AG09309 (cell line): ENCODE measurements at regions not wholly inside any gene's neighbourhood (a gene's known extent, or its start where the extent isn't known, plus 50 kb on each side); places are given as distances from the start of the nearest gene placed in this dataset.

Source experiments
- DNase-seq: peaks from one replicate; pipeline ENCODE4 v3.0.0-alpha.2; 2010; ENCODE audit warnings: low read depth
- H3K4me3 ChIP-seq: 2 replicates; pipeline ENCODE4 v1.5.1; 2011; ENCODE audit warnings: mild to moderate bottlenecking, low read depth, low read length, moderate library complexity; ENCODE audit not compliant: control insufficient read depth
- TF ChIP-seq, protein P1 (sequence below): IDR thresholded peaks from 2 replicates; pipeline ENCODE4 v1.5.1; 2011; ENCODE audit warnings: mild to moderate bottlenecking, low read depth, low read length, inconsistent platforms; ENCODE audit not compliant: insufficient read depth, control insufficient read depth; ENCODE audit errors: missing control alignments

DNA sequence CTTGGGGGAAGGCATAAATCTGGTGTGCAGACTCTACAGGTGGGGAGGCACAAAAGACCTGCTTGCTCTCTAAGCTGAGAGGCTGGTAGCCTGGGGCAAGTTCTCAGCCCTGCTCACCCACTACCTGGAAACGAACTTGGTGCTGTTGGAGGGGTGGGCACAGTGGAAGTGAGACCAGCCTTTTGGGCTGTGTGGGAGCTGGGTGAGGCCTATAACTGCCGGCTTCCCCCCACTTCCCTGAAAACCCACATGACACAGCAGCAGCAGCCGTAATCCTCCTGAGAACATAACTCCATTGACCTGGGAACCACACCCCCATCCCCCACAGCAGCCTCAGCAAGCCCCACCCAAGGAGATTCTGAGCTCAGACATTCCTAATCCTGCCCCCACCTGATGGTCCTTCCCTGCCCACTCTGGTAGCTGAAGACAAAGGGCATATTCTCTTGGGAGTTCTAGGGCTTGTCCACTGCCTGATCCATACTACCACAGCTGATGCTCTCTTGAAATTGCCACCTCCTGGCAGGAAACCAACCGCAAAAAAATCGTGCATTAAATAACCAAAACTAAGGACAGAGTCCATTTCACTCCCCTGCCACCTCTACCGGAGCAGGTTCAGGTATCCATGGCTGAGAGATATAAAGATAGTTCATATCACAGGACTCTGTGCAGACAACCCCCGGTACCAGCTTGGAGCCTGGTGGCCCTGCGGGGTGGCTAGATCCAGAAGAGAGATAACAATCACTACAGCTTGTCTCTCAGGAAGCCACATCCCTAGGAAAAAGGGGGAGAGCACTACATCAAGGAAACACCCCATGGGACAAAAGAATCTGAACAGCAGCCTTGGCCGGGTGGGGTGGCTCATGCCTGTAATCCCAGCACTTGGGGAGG is 178.1 kb downstream of the NDUFA10 start:
- H3K4me3 ChIP-seq = no peak overlapping the region
- TF ChIP-seq, protein P1, sequence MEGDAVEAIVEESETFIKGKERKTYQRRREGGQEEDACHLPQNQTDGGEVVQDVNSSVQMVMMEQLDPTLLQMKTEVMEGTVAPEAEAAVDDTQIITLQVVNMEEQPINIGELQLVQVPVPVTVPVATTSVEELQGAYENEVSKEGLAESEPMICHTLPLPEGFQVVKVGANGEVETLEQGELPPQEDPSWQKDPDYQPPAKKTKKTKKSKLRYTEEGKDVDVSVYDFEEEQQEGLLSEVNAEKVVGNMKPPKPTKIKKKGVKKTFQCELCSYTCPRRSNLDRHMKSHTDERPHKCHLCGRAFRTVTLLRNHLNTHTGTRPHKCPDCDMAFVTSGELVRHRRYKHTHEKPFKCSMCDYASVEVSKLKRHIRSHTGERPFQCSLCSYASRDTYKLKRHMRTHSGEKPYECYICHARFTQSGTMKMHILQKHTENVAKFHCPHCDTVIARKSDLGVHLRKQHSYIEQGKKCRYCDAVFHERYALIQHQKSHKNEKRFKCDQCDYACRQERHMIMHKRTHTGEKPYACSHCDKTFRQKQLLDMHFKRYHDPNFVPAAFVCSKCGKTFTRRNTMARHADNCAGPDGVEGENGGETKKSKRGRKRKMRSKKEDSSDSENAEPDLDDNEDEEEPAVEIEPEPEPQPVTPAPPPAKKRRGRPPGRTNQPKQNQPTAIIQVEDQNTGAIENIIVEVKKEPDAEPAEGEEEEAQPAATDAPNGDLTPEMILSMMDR = no peak
- DNase-seq = no peak

DNA sequence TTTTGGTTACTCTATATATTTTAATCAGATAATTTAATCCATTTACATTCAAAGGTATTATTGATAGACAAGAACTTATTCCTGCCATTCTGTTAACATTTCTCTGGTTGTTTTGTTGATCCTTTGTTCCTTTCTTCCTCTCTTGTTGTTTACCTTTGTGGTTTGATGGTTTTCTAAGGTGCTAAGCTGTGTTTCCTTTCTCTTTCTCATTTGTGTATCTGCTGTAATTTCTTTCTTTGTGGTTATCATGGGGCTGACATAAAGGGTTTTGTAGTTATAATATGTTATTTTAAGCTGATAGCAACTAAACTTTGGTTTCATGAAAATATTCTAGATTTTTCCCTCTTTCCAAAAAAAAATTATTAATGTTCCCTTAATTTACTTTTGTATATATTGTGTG is 179.2 kb downstream of the NDUFA10 start:
- no peak overlapping the region for H3K4me3 ChIP-seq
- TF ChIP-seq, protein P1 = no peak
- DNase-seq = no peak

DNA sequence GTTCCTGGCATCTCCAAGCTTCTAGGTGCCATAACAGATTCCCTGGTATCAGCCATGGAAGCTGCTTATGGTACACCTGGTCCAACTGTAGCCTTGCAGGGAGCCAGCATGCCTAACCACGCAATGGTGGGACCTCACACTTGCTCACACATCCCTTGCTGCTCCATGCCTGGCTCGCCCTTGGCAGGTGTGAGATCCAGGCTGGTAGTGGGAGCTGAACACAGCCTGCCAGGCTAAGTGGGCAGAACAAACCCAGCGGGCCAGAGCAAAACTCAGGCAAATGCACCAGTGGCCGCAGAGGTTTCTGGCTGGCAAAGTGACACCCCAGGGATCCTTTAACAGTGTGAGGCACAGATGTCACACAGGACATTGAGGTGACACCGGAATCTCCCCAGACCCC is 185.8 kb downstream of the NDUFA10 start:
- no peak overlapping the region for H3K4me3 ChIP-seq
- TF ChIP-seq, protein P1 = no peak
- DNase-seq = no peak

DNA sequence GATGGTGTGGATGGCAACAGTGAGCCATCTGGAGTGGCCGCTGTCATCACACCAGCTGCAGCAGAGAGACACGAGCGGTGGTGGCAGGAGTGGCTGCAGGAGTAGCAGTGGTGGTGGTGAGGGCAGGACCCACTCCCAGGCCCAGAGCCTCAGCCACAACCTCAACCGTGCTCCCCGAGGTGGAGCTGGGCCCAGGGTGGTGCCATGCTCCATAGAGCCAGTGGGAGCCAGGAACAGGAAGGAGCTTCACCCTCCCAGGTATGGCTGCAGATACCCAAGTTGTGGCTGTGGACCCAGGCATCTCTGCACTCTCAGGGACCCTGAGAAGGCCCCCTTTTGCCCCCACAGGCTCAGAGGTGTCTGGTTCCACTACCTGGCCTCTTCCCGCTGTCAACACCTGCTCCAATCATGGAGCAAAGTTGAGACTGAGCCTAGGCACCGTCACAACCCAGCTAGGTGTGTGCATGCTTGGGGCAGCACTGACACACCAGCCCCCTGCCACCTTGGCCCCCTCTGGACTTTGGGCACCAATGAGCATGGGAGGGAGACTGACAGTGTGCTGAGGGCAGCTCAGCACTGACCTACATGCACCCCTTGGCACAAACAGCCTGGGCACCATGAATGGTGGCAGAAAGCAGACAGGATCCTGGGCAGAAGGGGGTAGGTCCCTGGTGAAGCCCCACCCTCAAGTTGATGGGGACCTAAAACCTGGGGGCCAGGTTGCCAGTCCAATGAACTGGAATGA is 188.9 kb downstream of the NDUFA10 start:
- no peak overlapping the region for H3K4me3 ChIP-seq
- no peak for DNase-seq
- TF ChIP-seq, protein P1 = no peak

DNA sequence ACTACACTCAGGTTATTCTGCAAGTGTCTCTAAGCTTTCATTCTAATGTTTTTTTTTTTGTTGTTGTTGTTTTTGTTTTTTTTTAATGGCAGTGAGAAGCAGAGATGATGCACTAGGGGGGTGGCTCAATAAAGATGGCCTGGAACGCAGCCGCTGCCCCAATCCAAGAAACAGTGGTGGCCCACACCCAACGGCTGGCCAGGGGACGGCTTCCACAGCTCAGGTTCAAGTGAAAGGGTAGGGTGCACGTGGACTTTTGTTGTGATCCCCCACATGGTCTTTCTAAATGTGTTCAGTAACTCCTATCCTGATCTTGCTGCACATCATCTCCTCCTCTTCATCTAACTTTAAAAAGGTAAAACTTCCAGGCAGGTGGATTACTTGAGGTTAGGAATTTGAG is 190.1 kb downstream of the NDUFA10 start:
- DNase-seq = no peak
- TF ChIP-seq, protein P1 = no peak
- H3K4me3 ChIP-seq = no peak overlapping the region

DNA sequence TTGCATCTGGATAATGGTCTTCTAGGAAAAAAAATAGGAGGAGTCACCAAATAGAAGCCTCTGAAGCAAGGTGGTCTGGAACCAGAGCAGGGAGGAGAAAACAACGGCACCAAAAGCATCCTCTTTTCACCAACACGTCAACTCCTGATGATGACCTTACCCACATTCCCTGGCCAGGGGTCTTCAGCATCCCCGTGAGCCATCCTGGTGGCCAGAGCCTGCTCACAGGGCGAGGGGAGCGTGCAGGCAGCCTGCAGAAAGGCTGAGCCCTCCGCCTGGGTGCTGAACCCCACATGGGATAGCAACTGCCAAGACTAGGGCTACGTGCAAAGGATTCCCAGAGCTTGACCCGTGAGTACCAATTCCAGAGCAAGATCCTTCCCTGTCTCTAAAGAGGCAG is 191.0 kb downstream of the NDUFA10 start:
- no peak overlapping the region for H3K4me3 ChIP-seq
- TF ChIP-seq, protein P1 = no peak
- DNase-seq = no peak
